Eye (tissue), 1 donor: ENCODE measurements at regions not wholly inside any gene's neighbourhood (a gene's known extent, or its start where the extent isn't known, plus 50 kb on each side); places are given as distances from the start of the nearest gene placed in this dataset.

Experiments used
- DNase-seq: peaks from one replicate; pipeline ENCODE4 v3.0.0-alpha.2; 2015

DNA sequence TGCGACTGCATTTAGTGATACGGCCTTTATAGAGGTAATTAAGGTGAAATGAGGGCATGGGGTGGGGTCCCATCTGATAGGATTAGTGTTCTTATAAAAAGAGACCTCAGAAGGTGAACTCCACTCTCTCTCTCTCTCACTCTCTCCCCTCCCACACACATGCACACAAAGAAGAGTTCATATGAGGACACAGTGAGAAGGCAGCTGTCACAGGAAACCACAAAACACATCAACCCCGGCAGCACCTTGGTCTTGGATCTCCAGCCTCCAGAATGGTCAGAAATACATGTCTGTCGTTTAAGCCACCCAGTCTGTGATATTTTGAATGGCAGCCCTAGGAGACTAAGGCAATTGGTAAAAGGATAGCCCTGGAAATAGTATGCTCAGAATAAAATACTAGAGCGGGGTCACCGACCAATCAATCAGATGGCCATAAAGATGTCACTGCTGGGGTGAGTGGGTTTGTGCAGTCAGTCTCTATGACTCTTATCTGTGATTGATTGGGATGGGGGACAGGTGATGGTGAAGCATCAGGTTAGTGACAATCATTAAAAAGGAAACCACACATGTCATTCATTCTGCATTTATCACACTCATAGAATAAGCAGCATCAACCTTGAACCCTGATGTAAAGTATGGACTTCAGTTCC lies 118.9 kb upstream of the POU3F3 start:
- DNase-seq = no peak

DNA sequence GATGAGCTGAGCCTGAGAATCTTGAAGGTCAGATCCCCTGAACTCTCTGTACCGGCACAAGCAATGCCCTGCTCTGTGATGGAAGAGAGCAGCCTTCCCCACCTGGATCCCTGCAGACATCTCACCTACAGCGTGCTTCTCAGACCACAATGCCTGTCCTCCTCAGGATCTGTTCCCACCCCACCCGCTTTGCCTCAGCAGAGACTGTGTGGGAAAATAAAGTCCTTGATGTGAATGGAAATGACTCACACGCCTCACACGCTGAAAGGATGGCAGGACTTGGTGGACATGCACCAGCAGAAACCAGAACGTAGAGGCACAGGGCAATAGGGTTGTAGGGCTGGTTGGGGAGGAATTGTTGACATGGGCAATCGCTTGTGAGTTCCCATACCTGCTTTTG lies 117.9 kb upstream of the POU3F3 start:
- DNase-seq = no peak

DNA sequence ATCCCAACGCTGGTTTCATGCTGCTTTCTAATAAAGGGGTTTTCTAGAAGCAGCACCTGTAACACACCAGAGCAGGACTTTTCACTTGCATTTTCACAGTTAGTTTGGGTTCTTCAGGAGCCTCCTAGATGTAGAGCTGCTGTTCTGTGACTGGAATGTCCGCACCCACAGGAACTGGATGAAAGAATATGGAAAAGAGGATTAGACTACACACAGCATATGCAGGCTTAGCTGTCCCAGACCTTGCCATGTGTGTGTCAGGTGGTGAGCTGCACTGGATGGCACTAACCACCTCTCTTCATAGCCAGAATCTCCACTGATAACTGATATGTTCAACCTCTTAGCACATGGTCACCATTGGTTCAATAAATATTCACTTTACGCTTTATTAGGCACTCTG lies 112.1 kb upstream of the POU3F3 start:
- no peak for DNase-seq

DNA sequence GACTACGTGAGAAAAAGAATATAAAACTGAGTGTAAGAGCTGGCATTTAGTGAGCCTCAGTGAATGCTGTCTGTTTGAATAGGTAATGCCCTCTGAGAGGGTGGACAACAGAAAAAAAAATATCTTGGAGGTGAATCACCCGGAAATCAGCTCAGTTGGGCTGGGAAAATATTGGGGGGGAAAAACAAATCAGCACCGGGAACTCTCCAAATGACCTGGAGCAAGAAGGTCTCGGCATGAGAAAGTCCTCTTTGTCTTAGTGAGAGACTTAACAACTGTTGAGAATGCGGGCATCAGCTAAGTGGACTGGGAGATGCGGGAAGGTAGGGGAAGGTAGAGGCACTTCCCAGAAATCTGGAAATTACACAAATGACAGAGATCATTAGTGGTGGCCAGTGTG lies 109.4 kb upstream of the POU3F3 start:
- no peak for DNase-seq

DNA sequence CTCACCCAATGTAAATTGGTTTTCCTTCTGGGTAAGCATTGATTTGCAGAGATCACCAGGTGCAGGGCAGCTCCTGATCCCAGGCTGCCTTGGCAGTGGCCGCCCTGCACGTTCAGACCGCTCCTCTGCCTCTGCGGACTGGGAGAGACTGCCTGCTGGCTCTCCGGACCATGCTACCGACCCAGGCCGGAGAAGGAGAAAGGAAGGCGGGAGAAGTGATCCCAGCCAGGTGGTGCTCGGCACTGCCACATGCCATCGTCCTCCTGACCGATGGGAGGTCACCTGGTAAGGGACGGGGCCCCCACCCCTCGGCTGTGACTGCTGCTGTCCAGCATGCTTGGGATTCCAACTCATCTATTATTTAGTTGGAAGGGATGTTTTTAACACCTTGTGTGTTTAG lies 108.1 kb upstream of the POU3F3 start:
- DNase-seq = no peak

DNA sequence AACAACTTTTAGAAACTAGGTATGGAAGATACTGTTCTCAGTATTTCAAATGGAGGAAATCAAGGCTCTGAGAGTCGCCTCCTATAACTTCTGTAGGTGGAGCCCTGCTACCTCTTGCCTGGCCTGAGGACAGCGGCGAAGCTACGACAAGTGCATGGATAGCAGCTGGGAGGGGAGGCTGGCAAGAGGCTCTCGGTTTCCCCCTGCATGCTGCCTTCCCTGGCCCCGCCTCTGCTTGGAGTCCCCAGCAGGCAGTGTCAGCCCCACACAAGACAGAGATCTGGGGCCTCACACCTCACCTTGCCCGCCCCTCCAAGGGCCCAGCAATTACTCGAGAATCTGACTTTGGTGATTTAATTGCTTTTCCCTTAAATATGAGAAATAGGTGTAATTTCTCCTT lies 107.6 kb upstream of the POU3F3 start:
- DNase-seq = no peak

DNA sequence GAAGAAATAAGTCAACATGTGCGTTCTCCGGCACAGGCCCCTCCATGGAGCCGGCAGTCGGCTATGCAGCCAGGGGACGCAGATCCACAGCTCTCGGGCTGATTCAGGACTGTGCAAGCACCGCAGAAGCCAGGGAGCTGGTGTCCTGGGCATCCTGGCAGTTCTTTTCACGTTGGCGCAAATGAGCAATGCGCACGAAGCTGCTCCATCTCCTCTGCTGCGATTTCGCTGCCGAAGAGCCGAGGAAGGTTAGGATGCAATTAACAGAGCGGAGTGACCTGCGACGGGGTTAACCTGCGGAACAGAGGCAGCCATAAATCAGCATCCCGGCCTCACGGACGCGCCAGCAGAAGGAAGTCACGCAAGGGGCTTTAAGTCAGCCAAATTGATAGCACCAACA lies 107.1 kb upstream of the POU3F3 start:
- no peak for DNase-seq

DNA sequence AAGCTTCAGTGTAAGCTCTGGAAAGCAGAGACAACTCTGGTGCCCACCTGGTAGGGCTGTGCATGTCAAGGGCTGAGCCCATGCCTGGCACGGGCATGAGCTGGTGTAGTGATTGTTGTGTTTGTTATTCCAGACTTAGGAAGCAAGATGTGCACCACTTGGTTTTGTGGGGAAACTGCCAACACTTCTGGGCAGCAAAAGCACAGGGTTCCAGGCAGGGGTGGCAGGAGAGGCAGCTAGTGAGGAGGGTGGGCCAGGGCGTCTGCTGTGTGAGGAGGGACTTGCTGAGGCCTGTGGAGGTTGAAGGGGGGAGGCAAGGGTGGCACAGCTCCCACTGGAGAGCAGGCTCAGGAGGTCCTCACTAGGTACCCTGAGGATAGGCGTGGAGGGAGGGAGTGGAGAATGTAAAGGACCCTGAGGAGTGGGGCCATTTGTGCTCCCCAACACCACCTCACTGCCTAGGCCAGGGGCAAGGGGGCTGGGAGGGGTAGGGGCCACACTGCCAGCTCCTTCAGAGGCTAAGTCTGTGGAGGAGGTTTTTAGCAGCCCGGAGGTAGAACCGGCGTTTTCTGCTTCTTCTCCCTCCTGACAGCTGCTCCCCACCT lies 104.0 kb upstream of the POU3F3 start:
- DNase-seq = no peak

DNA sequence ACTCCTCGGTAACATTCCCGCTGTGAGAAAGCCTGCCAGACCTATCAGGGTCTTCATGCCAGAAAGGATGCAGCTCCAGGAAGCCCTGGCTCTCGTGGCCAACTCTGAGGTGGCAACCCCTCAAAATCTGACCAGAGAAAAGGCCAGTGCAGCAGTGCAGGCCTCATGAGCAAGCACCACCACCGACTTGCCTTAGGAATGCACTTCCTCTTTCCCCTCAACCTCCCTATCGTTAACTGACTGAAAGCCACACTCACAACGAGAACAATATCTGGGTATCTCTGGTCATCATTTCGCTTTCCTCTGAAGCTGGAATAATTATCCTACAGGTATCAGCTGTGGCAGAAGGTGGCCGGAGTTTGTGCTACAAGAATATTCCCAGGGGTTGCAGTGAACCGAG lies 101.4 kb upstream of the POU3F3 start:
- no peak for DNase-seq

DNA sequence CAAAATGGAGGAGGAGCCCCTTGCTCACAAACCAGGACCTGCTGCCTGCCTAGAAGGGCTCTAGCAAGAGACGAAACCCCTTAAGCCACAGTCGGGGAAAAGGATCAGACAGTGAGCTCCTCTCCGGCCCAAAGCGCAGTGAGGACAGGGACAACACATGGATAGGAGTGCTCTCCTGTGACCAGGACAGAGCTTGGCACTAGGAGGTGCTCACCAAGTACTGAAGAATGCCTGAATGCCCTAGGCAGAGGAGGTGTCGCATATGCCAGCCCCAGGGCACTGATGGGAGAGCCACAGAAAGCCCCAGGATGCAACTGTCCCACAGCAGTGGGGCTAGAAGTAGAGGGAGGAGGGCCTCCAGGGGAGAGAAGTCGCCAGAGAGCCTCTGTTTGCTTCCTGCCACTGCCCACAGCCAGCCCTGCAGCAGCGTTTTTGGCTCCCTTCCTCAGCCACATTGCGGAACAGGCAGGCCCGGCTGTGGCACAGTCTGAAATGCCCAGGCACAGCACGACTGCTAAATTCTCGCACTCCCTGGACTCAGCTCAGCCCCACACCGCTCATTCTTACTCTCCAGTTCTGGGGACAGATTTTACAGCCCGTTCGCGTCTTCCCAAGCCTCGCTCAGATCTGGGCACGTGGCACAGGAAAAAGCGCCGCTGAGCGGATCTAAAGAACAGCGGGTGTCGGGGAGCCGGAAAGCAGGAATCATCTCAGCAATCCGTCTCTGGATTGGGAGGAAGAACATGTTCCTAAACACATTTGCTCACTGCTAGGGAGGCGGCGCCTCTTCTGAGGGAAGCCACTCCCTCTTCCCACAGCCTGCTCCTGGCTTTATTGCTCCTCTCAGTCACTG lies 98.7 kb upstream of the POU3F3 start:
- no peak for DNase-seq

DNA sequence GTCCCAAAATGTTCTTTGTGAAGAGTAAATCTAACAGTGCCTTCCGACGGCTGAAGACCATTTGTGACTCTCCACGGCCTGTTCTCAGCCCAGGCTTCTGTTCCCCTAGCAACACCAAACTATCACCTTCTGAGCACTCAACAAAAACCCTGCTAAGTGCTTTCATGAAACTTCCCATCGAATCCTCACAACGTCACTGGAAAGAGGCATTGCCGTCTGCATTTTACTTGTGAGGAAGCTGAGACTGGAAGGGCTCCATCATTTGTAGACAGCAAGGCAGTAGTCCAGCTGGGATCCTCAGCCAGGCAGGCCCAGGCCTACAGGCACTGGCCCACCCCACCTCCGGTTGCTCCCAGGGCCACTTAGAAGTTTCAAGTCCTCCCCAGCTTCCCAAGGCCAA lies 97.8 kb upstream of the POU3F3 start:
- DNase-seq = no peak

DNA sequence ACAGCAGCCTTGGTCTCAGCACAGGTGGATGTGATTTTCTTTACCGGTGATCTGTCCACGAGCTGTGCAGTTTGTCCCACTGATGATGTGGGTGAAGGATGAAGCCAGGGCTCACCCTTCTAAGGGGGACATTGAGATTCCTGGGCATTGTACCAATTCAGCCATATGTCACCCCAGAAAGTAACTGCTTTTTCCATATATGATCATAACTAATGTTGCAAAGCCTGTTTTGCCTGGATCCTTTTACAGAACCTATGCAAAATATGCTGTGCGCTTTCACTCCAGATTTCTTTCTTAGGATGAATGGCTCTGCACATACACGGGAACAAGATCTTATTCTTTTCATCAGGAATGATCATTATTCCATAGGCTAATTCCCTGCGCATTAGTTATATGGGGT lies 96.9 kb upstream of the POU3F3 start:
- no peak for DNase-seq

DNA sequence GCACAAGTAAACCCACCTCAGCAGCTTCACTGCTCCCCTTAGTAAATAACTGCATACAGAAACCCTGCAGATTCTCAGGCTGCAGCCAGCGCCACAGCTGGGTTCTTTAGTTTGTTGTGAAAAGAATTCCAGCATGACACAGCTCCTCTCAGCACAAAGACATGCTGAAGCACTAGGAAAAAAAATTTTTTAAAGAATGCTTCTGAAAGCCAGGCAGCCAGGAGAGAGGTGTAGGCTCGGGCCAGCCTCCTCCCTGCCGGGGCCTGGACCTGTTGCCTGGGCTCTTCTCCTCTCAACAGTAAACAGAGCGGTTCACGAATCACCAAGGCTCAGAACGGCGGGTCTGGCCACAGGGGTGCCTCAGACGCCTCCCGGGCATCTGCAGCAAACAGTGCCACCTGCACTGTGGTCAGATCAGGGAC lies 95.7 kb upstream of the POU3F3 start:
- peak; percentile 61 for DNase-seq

DNA sequence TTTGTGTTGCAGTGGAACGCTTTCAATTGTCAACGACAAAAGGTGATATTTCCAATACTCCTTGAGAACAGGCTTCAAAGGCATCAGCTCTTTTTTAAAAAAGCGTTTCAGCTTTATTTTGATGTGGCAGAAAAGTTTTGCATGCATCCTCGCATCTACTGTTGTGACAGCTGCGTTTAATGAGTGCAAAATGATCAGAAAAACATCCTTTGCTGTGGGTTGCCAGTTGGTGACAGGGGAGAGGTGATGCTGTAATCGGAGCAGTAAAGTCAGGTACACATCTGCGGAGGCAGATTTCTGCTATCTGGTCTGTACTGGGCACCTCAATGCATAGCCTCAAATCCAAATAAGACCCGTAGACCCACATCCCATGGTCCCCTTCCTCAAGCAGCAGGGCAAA lies 91.9 kb upstream of the POU3F3 start:
- no peak for DNase-seq

DNA sequence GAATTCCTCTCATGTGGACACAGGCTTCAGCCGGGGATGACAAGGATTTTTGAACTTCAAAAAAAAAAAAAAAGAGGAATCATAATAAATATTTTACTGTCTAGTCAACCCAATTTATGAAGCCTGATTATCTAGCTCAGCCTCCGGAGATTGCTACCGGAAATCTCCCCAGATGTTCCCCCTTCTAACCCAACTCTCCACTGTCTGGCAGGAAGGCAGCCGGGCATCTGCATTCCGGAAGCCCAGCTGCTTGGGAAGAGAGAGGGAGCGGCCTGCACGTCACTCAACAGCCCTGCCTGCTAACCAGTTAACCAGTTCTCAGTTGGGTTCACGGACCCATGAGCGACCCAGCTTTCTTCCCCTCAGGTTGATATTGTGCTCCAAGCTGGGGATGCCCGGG lies 87.2 kb upstream of the POU3F3 start:
- no peak for DNase-seq

DNA sequence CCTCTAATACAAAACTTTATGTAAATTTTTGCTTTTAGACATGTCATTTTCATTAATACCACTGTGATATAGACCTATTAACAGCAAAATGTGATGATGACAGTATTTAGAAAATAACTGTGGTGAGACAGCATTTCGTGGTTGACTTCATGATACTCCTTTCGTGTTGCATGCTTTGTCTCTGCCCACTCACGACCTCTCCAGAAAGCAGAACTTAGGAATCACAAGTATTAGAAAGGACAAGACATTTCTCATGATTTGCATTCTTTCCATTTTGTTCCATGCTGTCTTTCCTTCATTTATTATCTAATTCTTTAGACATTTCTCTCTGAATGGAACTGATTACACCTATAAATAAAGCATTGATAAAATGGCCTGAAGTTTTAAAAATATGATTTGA lies 85.2 kb upstream of the POU3F3 start:
- DNase-seq = no peak

DNA sequence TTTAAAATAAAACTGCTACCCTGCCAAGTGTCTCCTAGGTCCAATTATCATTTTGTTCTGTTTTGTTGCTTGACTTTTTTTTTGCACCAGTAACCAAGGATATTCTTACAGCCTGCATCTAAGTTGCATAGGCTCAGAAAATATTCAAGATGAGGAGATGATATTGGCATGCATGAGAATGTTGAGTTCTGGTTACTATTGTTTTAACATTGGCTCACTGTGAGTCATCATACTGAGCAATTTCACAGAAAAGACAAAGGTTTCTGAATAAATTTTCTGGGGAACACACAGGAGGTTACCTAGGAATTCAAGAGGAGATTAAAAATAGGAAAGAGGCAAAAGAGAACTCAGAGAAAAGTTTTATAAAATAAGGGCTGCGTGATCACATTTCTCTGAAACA lies 84.8 kb upstream of the POU3F3 start:
- DNase-seq = no peak

DNA sequence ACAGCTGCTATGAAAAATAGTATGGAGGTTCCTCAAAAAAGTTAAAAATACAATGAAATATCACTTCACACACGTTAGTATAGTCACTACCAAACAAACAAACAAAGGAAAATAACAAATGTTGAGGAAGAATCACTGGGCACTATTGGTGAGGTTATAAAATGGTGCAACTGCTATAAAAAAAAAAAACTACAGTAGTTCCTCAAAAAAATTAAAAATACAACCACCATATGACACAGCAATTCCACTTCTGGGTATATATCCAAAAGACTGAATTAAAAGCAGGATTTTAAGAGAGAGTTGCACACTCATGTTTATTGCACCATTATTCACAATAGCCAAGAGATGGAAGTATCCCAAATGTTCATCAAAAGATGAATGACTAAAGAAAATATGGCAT lies 80.9 kb upstream of the POU3F3 start:
- no peak for DNase-seq

DNA sequence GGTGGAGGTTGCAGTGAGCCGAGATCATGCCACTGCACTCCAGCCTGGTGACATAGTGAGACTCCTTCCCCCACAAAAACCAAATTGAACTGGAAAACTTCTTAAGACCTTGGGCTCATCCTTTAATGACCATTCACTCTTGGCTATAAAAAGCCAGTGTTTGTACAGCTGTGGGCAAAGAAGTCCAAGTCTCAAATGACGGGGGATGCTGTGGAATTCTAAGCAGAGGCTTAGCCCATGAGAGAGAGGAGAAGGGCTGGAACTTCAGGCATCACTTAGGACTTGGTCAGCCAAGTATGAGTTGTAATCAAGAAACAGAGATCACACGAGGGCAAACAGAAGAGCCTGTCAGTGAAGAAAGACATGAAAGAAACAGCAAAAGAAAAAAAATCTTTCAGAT lies 79.3 kb upstream of the POU3F3 start:
- DNase-seq = no peak

DNA sequence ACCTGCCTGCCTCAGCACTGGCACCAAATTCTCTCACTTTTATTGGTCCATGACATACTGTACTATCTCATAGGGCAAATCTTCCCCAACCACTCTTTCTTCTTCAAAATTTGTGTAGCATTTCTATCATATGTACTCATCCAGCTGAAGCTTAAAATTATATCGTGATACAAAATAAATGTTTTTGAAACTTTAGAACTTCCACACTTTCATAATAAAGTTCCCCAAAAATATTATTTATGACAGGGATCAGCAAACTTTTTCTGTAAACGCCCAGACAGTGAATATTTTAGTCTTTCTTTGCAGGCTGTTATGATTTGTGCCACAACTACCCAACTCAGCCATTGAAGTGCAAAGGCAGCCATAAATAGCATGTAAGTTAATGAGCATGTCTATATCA lies 76.2 kb upstream of the POU3F3 start:
- DNase-seq = no peak

DNA sequence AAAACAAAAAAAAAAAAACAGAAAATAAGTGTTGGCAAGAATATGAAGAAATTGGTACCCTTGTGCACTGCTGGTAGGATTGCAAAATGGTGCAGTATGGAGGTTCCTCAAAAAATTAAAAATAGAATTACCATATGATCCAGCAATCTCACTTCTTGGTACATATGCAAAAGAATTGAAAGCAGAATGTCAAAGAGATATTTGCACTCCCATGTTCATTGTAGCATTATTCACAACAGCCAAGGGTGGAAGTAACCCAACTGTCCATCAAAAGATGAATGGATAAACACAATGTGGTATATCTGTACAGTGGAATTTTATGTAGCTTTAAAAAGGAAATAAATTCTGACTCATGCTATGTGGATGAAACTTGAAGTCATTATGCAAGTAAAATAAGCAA lies 72.8 kb upstream of the POU3F3 start:
- DNase-seq = no peak

DNA sequence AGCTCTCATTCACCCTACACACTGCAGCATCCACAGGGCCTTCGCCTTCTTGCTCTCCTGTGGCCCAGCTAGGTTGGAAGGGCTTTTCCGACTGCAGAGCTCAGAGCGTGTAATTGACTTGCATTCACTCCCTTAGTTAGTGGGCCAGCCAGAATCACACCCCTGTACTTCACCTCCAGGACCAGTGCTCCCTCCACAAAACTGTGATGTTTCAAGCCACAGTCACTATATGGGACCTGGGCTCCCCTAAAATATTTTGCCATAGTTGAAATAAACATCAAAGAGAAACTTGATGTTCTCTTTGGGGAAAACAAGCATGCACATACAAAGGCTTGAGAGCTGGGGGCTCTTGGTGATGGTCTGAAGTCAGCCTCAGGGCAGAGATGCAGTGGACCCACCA lies 69.7 kb upstream of the POU3F3 start:
- no peak for DNase-seq

DNA sequence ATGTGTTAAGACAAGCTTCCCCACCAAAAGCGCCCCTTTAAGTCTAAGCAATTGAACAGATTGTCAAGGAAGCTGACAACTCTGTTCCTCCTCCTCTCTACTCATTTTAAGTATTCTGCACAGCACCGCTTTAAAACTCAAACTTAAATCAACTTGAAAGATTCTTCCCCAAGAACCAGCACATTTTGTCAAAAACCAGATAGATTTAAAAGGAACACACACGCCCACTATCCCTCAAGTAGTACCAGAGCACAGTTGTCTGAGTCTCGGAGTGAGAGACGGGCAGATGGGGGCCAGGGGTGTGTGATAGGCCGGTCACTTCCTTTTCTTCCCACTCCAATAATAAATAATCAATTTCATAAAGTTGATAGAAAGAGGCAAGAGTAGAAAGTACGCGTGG lies 67.7 kb upstream of the POU3F3 start:
- no peak for DNase-seq

DNA sequence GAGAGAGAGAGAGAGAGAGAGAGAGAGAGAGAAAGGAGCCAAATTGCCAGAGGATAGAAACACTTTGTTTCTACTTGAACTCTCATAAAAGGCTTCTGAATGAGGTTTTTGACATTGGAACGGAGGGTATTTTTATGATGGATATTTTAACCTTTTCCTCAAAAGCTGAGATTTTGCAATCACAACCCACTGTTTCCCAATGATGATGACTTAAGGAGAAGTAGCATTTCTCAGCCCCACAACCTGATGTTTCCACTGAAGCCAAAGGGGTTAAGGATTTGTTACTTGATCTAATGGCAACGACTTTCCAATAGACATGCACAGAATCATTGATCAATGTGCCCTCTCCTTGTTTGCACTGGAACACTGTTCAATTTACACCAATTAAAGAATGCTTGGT lies 67.1 kb upstream of the POU3F3 start:
- no peak for DNase-seq
